GM12878 (cell line): ENCODE measurements at regions not wholly inside any gene's neighbourhood (a gene's known extent, or its start where the extent isn't known, plus 50 kb on each side); places are given as distances from the start of the nearest gene placed in this dataset.

Source experiments
- ATAC-seq: fragments of 200-7000 bp; cut with Tn5 transposase; 3 replicates; pipeline ENCODE4 v1.9.1; 2020; ENCODE audit warnings: mild to moderate bottlenecking, moderate library complexity
- BruUV-seq: library from RNA; stranded (reverse); fragments of 400-500 nt; replicated peaks from 2 replicates; lab custom pipeline; 2021; lab: Mats Ljungman, UMichigan
- CTCF ChIA-PET: fragments of 300-600 bp; sonication (Branson Sonifier 250); formaldehyde crosslinking; extraction: SDS; loops from one replicate; lab custom pipeline; 2021; ENCODE audit warnings: inconsistent platforms; lab: Yijun Ruan, JAX
- POLR2A ChIA-PET: fragments of 350-600 bp; formaldehyde crosslinking; extraction: SDS; loops from one replicate; lab custom pipeline; 2021; ENCODE audit warnings: inconsistent platforms; lab: Charles Lee
- RAD21 ChIA-PET: fragments of 300-600 bp; sonication (Branson Sonifier 250); formaldehyde crosslinking; loops from one replicate; lab custom pipeline; 2023; ENCODE audit warnings: antibody characterized with exemption; ENCODE audit not compliant: unreplicated experiment; lab: Charles Lee
- SMC1A ChIA-PET: fragments of 300-600 bp; sonication (Branson Sonifier 250); formaldehyde crosslinking; loops from one replicate; lab custom pipeline; 2023; ENCODE audit not compliant: unreplicated experiment, uncharacterized antibody; lab: Charles Lee
- DNase-seq: peaks from one replicate; pipeline ENCODE4 v3.0.0-alpha.2; 2011; ENCODE audit warnings: low read depth, low spot score
- FAIRE-seq: peaks from 3 replicates; lab custom pipeline; 2011; peaks lifted over from hg19 to GRCh38; lab: Jason Lieb, UNC
- H2AFZ ChIP-seq: 2 replicates; pipeline ENCODE4 v1.6.0; 2011; ENCODE audit warnings: low read depth, low read length, control low read depth; ENCODE audit not compliant: control insufficient read depth
- H3K27ac ChIP-seq: 2 replicates; pipeline ENCODE4 v1.5.1; 2011; ENCODE audit warnings: control low read depth; ENCODE audit not compliant: control insufficient read depth, insufficient read depth
- H3K27me3 ChIP-seq, 2 experiments: replicated peaks in 1 of 2; 2 replicates each; pipeline versions ENCODE4 v1.6.0 to v1.6.1; 2011; ENCODE audit warnings: low read length in 1 of 2; ENCODE audit not compliant: control insufficient read depth in 2 of 2, insufficient read depth in 2 of 2
- H3K36me3 ChIP-seq, 2 experiments: 2 replicates each; pipeline ENCODE4 v1.5.1; 2011; ENCODE audit warnings: low read length in 1 of 2; ENCODE audit not compliant: control insufficient read depth in 2 of 2, insufficient read depth in 2 of 2
- H3K4me1 ChIP-seq: 2 replicates; pipeline ENCODE4 v1.6.1; 2011; ENCODE audit warnings: mild to moderate bottlenecking, low read length, moderate library complexity, mixed read lengths; ENCODE audit not compliant: control insufficient read depth, insufficient read depth
- H3K4me2 ChIP-seq: 2 replicates; pipeline ENCODE4 v1.6.0; 2011; ENCODE audit warnings: control low read depth; ENCODE audit not compliant: control insufficient read depth, insufficient read depth
- H3K4me3 ChIP-seq: fragments of 200-600 bp; sonication (generic); 2 replicates; pipeline ENCODE4 v1.5.1; 2016
- H3K79me2 ChIP-seq: 2 replicates; pipeline ENCODE4 v1.6.0; 2011; ENCODE audit warnings: low read length; ENCODE audit not compliant: control insufficient read depth, insufficient read depth
- H3K9ac ChIP-seq: 2 replicates; pipeline ENCODE4 v1.8.0; 2011; ENCODE audit warnings: low read length, control low read depth, mixed read lengths; ENCODE audit not compliant: control insufficient read depth, insufficient read depth
- H3K9me3 ChIP-seq: replicated peaks from 3 replicates; pipeline ENCODE4 v1.5.1; 2011; ENCODE audit warnings: mild to moderate bottlenecking, low read length; ENCODE audit not compliant: control insufficient read depth, insufficient read depth
- H4K20me1 ChIP-seq: 2 replicates; pipeline ENCODE4 v1.6.0; 2011; ENCODE audit not compliant: control insufficient read depth, insufficient read depth
- ATF7 ChIP-seq: fragments of 450-650 bp; IDR thresholded peaks from 2 replicates; pipeline ENCODE4 v1.6.1; 2016; ENCODE audit warnings: low read depth, mild to moderate bottlenecking
- CBFB ChIP-seq: IDR thresholded peaks from 2 replicates; pipeline ENCODE4 v1.6.1; 2016; ENCODE audit warnings: antibody characterized with exemption, low read depth
- CHD2 ChIP-seq: IDR thresholded peaks from 2 replicates; pipeline ENCODE4 v1.6.1; 2011; ENCODE audit warnings: low read depth, low read length, improper control_type of control experiment, borderline replicate concordance
- ESRRA ChIP-seq: IDR thresholded peaks from 2 replicates; pipeline ENCODE4 v1.6.1; 2012; ENCODE audit warnings: mild to moderate bottlenecking, low read length, improper control_type of control experiment
- KDM1A ChIP-seq: fragments of 200-600 bp; sonication (generic); IDR thresholded peaks from 2 replicates; pipeline ENCODE4 v1.6.1; 2016; ENCODE audit warnings: borderline replicate concordance
- MTA3 ChIP-seq: IDR thresholded peaks from 2 replicates; pipeline ENCODE4 v1.6.1; 2012; ENCODE audit warnings: low read length, inconsistent platforms, borderline replicate concordance
- NFYA ChIP-seq: IDR thresholded peaks from 2 replicates; pipeline ENCODE4 v1.6.1; 2011; ENCODE audit warnings: low read depth, mild to moderate bottlenecking, low read length, improper control_type of control experiment, borderline replicate concordance
- NR2F1 ChIP-seq: fragments of 450-650 bp; conservative IDR thresholded peaks from 2 replicates; pipeline ENCODE4 v1.6.1; 2017; ENCODE audit warnings: mild to moderate bottlenecking
- NRF1 ChIP-seq: conservative IDR thresholded peaks from 2 replicates; pipeline ENCODE4 v1.6.1; 2011; ENCODE audit warnings: mild to moderate bottlenecking, low read depth, low read length, improper control_type of control experiment
- PAX8 ChIP-seq: fragments of 450-650 bp; IDR thresholded peaks from 2 replicates; pipeline ENCODE4 v1.6.1; 2017; ENCODE audit warnings: mild to moderate bottlenecking, moderate library complexity
- PRDM15 ChIP-seq: fragments of 450-650 bp; formaldehyde crosslinking; IDR thresholded peaks from 2 replicates; pipeline ENCODE4 v1.4.0; 2020; ENCODE audit warnings: mild to moderate bottlenecking, moderate library complexity
- RELB ChIP-seq: fragments of 450-650 bp; IDR thresholded peaks from 2 replicates; pipeline ENCODE4 v1.6.1; 2017; ENCODE audit warnings: low read depth, mild to moderate bottlenecking, moderate library complexity
- RUNX3 ChIP-seq: IDR thresholded peaks from 2 replicates; pipeline ENCODE4 v1.6.1; 2012; ENCODE audit warnings: low read length, inconsistent platforms
- SUZ12 ChIP-seq: fragments of 200-600 bp; sonication (generic); IDR thresholded peaks from one replicate; pipeline ENCODE4 v1.6.1; 2018; ENCODE audit warnings: antibody characterized with exemption, mild to moderate bottlenecking; ENCODE audit not compliant: unreplicated experiment
- WGBS: methylation state at CpG from one replicate; pipeline ENCODE4 v1.1.6; 2016; ENCODE audit warnings: low lambda C conversion rate; ENCODE audit not compliant: insufficient replicate concordance, insufficient coverage; ENCODE audit errors: missing lambda C conversion rate; 5-methylcytosine and 5-hydroxymethylcytosine counted together
- in situ Hi-C: fragments of 300-500 bp; cut with MboI; formaldehyde crosslinking; loops from 9 replicates; pipeline ENCODE4 v1.14.3; 2018; ENCODE audit warnings: mixed read lengths
- intact Hi-C: fragments of 100-400 bp; cut with micrococcal nuclease; formaldehyde crosslinking; loops from one replicate; pipeline ENCODE4 v1.14.2; 2022; ENCODE audit not compliant: unreplicated experiment

- Histone ChIP-seq H3K36me3 (no peaks in the 10 kb centered on the region), H3K27ac (no peak overlapping the region), H3K4me1 (no peaks in the 10 kb centered on the region; the same call in 1 of the 2 replicates), H3K9ac (no peak overlapping the region), H4K20me1 (no peaks in the 10 kb centered on the region), H3K4me3 (no peak overlapping the region), H2AFZ (no peak overlapping the region), H3K4me2 (no peak overlapping the region), H3K27me3 (no peaks in the 10 kb centered on the region), H3K9me3 (no peaks in the 10 kb centered on the region), H3K79me2 (no peaks in the 10 kb centered on the region)
- no TSS peak for BruUV-seq
- WGBS = 62% methylated on average over 3 of the region's 3 CpGs
- ChIA-PET POLR2A (no interaction called here), RAD21 (no interaction called here), CTCF (interaction anchor here (1.3 kb wide), 1 partner anchor 9 kb away, joined by 3 read pairs; no protein-coding TSS in a partner anchor), SMC1A (no interaction called here)
- no peak for DNase-seq
- TF ChIP-seq NRF1 (no peak), RELB (no peak), ATF7 (no peak), PAX8 (no peak), CBFB (no peak), SUZ12 (no peak), NR2F1 (no peak), ESRRA (no peak), KDM1A (no peak), MTA3 (no peak), NFYA (no peak), PRDM15 (no peak), RUNX3 (no peak), CHD2 (no peak)
- FAIRE-seq = no peak
- in situ Hi-C loops (no loop called here), intact Hi-C loops (no loop called here)
- no peak for ATAC-seq
Observed at GRCh38 chr3:6449099-6449498, 411.8 kb upstream of the GRM7 start.
